ENCODE measurements at regions not wholly inside any gene's neighbourhood (a gene's known extent, or its start where the extent isn't known, plus 50 kb on each side); places are given as distances from the start of the nearest gene placed in this dataset.

- TF ChIP-seq CTCF (IDR thresholded peaks at IDR 0.05 in 4 of 5, conservative IDR thresholded peaks at IDR 0.05 in 1 of 5) (no peak), POLR2A (IDR thresholded peaks at IDR 0.05) (no peak)
These were observed 425.6 kb upstream of the NCAM2 start for GRCh38 chr21:20572582-20572981.

All from gastrocnemius medialis (tissue), 4 donors.